Endodermal cell (in vitro differentiated cells): ENCODE measurements at regions not wholly inside any gene's neighbourhood (a gene's known extent, or its start where the extent isn't known, plus 50 kb on each side); places are given as distances from the start of the nearest gene placed in this dataset.

Experiments used
- DNase-seq: peaks from one replicate; pipeline ENCODE4 v3.0.0-alpha.2; 2017
- H3K27ac ChIP-seq: 2 replicates; pipeline ENCODE4 v1.5.1; 2013; ENCODE audit warnings: mild to moderate bottlenecking, low read depth, low read length, moderate library complexity
- H3K27me3 ChIP-seq: 2 replicates; pipeline ENCODE4 v1.6.1; 2013; ENCODE audit warnings: mild to moderate bottlenecking, low read length, moderate library complexity; ENCODE audit not compliant: insufficient read depth, control insufficient read depth, poor library complexity, severe bottlenecking
- H3K36me3 ChIP-seq: 2 replicates; pipeline ENCODE4 v1.7.0; 2013; ENCODE audit warnings: mild to moderate bottlenecking, low read length, moderate library complexity; ENCODE audit not compliant: control insufficient read depth, insufficient read depth
- H3K4me1 ChIP-seq: one replicate; pipeline ENCODE4 v1.7.0; 2013; ENCODE audit warnings: low read length; ENCODE audit not compliant: control insufficient read depth, insufficient read depth
- H3K4me3 ChIP-seq: 2 replicates; pipeline ENCODE4 v1.5.1; 2013; ENCODE audit warnings: mild to moderate bottlenecking, low read length, moderate library complexity
- H3K9ac ChIP-seq: 2 replicates; pipeline ENCODE4 v1.6.1; 2013; ENCODE audit warnings: mild to moderate bottlenecking, low read length, moderate library complexity; ENCODE audit not compliant: poor library complexity, severe bottlenecking; ENCODE audit errors: extremely low read depth
- H3K9me3 ChIP-seq: 2 replicates; pipeline ENCODE4 v1.6.1; 2013; ENCODE audit warnings: mild to moderate bottlenecking, low read length, moderate library complexity; ENCODE audit not compliant: control insufficient read depth
- H3K27ac Mint-ChIP-seq: 2 replicates; pipeline ENCODE4 v1.8.0; 2020; ENCODE audit warnings: mixed read lengths
- H3K27me3 Mint-ChIP-seq: 2 replicates; pipeline ENCODE4 v1.8.0; 2021; ENCODE audit warnings: mild to moderate bottlenecking, mixed read lengths; ENCODE audit not compliant: insufficient read depth
- H3K36me3 Mint-ChIP-seq: 2 replicates; pipeline ENCODE4 v1.8.0; 2020; ENCODE audit warnings: low read depth, mixed read lengths
- H3K4me1 Mint-ChIP-seq: 2 replicates; pipeline ENCODE4 v1.8.0; 2020; ENCODE audit warnings: mixed read lengths
- H3K4me3 Mint-ChIP-seq: 2 replicates; pipeline ENCODE4 v1.8.0; 2020; ENCODE audit warnings: mild to moderate bottlenecking, moderate library complexity, mixed read lengths
- H3K9me3 Mint-ChIP-seq: 2 replicates; pipeline ENCODE4 v1.8.0; 2020; ENCODE audit warnings: mild to moderate bottlenecking, mixed read lengths
- CTCF ChIP-seq: fragments of 200-600 bp; sonication (generic); conservative IDR thresholded peaks from 2 replicates; pipeline ENCODE4 v1.5.0; 2021; ENCODE audit warnings: antibody characterized with exemption, mild to moderate bottlenecking
- WGBS, 2 experiments: methylation state at CpG; one replicate each; pipeline versions ENCODE4 v1.1.5 to v1.1.7; 2013; ENCODE audit warnings: missing lambda C conversion rate in 2 of 2, mixed read lengths in 1 of 2; ENCODE audit not compliant: insufficient coverage in 1 of 2, insufficient read length in 1 of 2; 5-methylcytosine and 5-hydroxymethylcytosine counted together

GRCh38 chr6:46072866-46073265, 56.9 kb upstream of the ENPP4 start:
- H3K36me3 Mint-ChIP-seq = no peaks in the 10 kb centered on the region
- no peaks in the 10 kb centered on the region for H3K4me1 Mint-ChIP-seq
- Histone ChIP-seq H3K4me1 (no peaks in the 10 kb centered on the region), H3K36me3 (no peaks in the 10 kb centered on the region), H3K27ac (no peak overlapping the region), H3K9ac (no peak overlapping the region), H3K27me3 (peaks cover 49% of the 10 kb centered on the region), H3K4me3 (no peak overlapping the region), H3K9me3 (peaks cover 11% of the 10 kb centered on the region)
- no peak for DNase-seq
- H3K4me3 Mint-ChIP-seq = no peak overlapping the region
- H3K27ac Mint-ChIP-seq = no peak overlapping the region
- WGBS, 2 experiments = 100% methylated on average over 1 of the region's 1 CpG; no CpG with 5 or more reads in 1 of the 2 experiments
- H3K27me3 Mint-ChIP-seq = peaks cover 29% of the 10 kb centered on the region
- TF ChIP-seq CTCF = no peak
- H3K9me3 Mint-ChIP-seq = no peaks in the 10 kb centered on the region

- Mint-ChIP-seq H3K4me3 (no peak overlapping the region), H3K9me3 (no peaks in the 10 kb centered on the region), H3K27ac (no peak overlapping the region), H3K27me3 (peaks cover 45% of the 10 kb centered on the region), H3K4me1 (peaks cover 13% of the 10 kb centered on the region), H3K36me3 (no peaks in the 10 kb centered on the region)
- no peak for TF ChIP-seq CTCF
- Histone ChIP-seq H3K27me3 (peaks cover 71% of the 10 kb centered on the region), H3K4me1 (peaks cover 12% of the 10 kb centered on the region), H3K27ac (no peak overlapping the region), H3K36me3 (no peaks in the 10 kb centered on the region), H3K9ac (no peak overlapping the region), H3K4me3 (no peak overlapping the region), H3K9me3 (no peaks in the 10 kb centered on the region)
- no peak for DNase-seq
- WGBS, 2 experiments = 100% methylated on average over 1 of the region's 2 CpGs; no CpG with 5 or more reads in 1 of the 2 experiments
Measured at GRCh38 chr6:46078294-46078693, 51.5 kb upstream of the ENPP4 start.

GRCh38 chr6:46079061-46079460, 50.7 kb upstream of the ENPP4 start:
- no peak for TF ChIP-seq CTCF
- H3K36me3 ChIP-seq = no peaks in the 10 kb centered on the region
- H3K9me3 Mint-ChIP-seq = peaks cover 2% of the 10 kb centered on the region
- H3K27ac Mint-ChIP-seq = no peak overlapping the region
- peaks cover 13% of the 10 kb centered on the region for H3K4me1 Mint-ChIP-seq
- no peak overlapping the region for H3K4me3 Mint-ChIP-seq
- peaks cover 42% of the 10 kb centered on the region for H3K27me3 Mint-ChIP-seq
- no peaks in the 10 kb centered on the region for H3K36me3 Mint-ChIP-seq
- no peaks in the 10 kb centered on the region for H3K9me3 ChIP-seq
- 95 to 100% methylated on average over 1 to 2 of the region's 2 CpGs for WGBS, 2 experiments
- peaks cover 12% of the 10 kb centered on the region for H3K4me1 ChIP-seq
- no peak overlapping the region for H3K9ac ChIP-seq
- no peak overlapping the region for H3K27ac ChIP-seq
- H3K27me3 ChIP-seq = peaks cover 65% of the 10 kb centered on the region
- no peak overlapping the region for H3K4me3 ChIP-seq
- DNase-seq = no peak
